K562 (cell line): ENCODE measurements at regions not wholly inside any gene's neighbourhood (a gene's known extent, or its start where the extent isn't known, plus 50 kb on each side); places are given as distances from the start of the nearest gene placed in this dataset.

ENCODE experiments used
- ATAC-seq: fragments of 200-7000 bp; cut with Tn5 transposase; 3 replicates; pipeline ENCODE4 v1.9.1; 2020; ENCODE audit warnings: moderate library complexity
- BruUV-seq: library from RNA; stranded (reverse); fragments of 400-500 nt; replicated peaks from 2 replicates; lab custom pipeline; 2021; lab: Mats Ljungman, UMichigan
- CTCF ChIA-PET: fragments of 300-600 bp; formaldehyde crosslinking; extraction: SDS; loops from one replicate; lab custom pipeline; 2021; ENCODE audit warnings: low intra/inter-chr PET ratio; lab: Yijun Ruan, JAX
- POLR2A ChIA-PET: fragments of 300-600, 350-650 bp; sonication (Branson Sonifier 250); formaldehyde crosslinking; extraction: SDS; loops from one replicate; lab custom pipeline; 2021; ENCODE audit warnings: antibody characterized with exemption, inconsistent platforms; lab: Yijun Ruan, JAX
- DNase-seq, 4 experiments: peaks; one replicate each; pipeline versions ENCODE4 v3.0.0 to v3.0.0-alpha.2; 2011 to 2018; ENCODE audit warnings: low spot score in 3 of 4, mixed read lengths in 3 of 4; ENCODE audit errors: extremely low read depth in 1 of 4
- FAIRE-seq: peaks from 2 replicates; lab custom pipeline; 2011; peaks lifted over from hg19 to GRCh38; lab: Jason Lieb, UNC
- H2AFZ ChIP-seq: 2 replicates; pipeline ENCODE4 v1.6.0; 2011; ENCODE audit warnings: low read depth, low read length, control low read depth, inconsistent platforms
- H3K27ac ChIP-seq: fragments of 200-600 bp; 3 replicates; pipeline ENCODE4 v1.8.0; 2011; ENCODE audit warnings: low read depth, mild to moderate bottlenecking, control low read depth, inconsistent platforms, low read length, moderate library complexity, mixed read lengths; ENCODE audit errors: extremely low read depth
- H3K27me3 ChIP-seq, 2 experiments: fragments of 300-600 bp in 1 of 2; 2 replicates in 1 of 2; 3 replicates in 1 of 2; pipeline versions ENCODE4 v1.6.0 to v1.8.0; 2011; ENCODE audit warnings: inconsistent platforms in 2 of 2, low read length in 2 of 2, mild to moderate bottlenecking in 1 of 2, mixed read lengths in 1 of 2, moderate library complexity in 1 of 2; ENCODE audit not compliant: control insufficient read depth in 2 of 2, insufficient read depth in 2 of 2
- H3K36me3 ChIP-seq: fragments of 300-600 bp; 3 replicates; pipeline ENCODE4 v1.8.0; 2011; ENCODE audit warnings: mild to moderate bottlenecking, low read length, inconsistent platforms; ENCODE audit not compliant: control insufficient read depth, insufficient read depth
- H3K4me1 ChIP-seq, 2 experiments: fragments of 200-600 bp in 1 of 2; replicated peaks in 1 of 2; 2 replicates in 1 of 2; 3 replicates in 1 of 2; pipeline versions ENCODE4 v1.5.1 to v1.8.0; 2011; ENCODE audit warnings: inconsistent platforms in 2 of 2, low read length in 2 of 2, mild to moderate bottlenecking in 1 of 2, mixed read lengths in 1 of 2, moderate library complexity in 1 of 2; ENCODE audit not compliant: control insufficient read depth in 2 of 2, insufficient read depth in 2 of 2
- H3K4me2 ChIP-seq: 2 replicates; pipeline ENCODE4 v1.6.1; 2011; ENCODE audit warnings: low read length, control low read depth, inconsistent platforms, mixed read lengths; ENCODE audit not compliant: insufficient read depth
- H3K4me3 ChIP-seq: fragments of 200-600 bp; sonication (generic), shearing (Covaris generic); 2 replicates; pipeline ENCODE4 v1.5.1; 2016; ENCODE audit warnings: control low read depth, inconsistent platforms
- H3K79me2 ChIP-seq: fragments of 200-600 bp; 3 replicates; pipeline ENCODE4 v1.8.0; 2011; ENCODE audit warnings: low read length, inconsistent platforms; ENCODE audit not compliant: control insufficient read depth, insufficient read depth
- H3K9ac ChIP-seq, 2 experiments: 2 replicates each; pipeline versions ENCODE4 v1.6.0 to v1.6.1; 2011; ENCODE audit warnings: low read depth in 2 of 2, low read length in 2 of 2, control low read depth in 1 of 2, inconsistent platforms in 1 of 2, mild to moderate bottlenecking in 1 of 2, mixed read lengths in 1 of 2; ENCODE audit not compliant: insufficient read depth in 1 of 2
- H3K9me1 ChIP-seq: one replicate; pipeline ENCODE4 v1.6.0; 2011; ENCODE audit warnings: inconsistent platforms, mild to moderate bottlenecking, low read length, moderate library complexity; ENCODE audit not compliant: control insufficient read depth, insufficient read depth
- H3K9me3 ChIP-seq: replicated peaks from 2 replicates; pipeline ENCODE4 v1.5.1; 2011; ENCODE audit warnings: low read depth, low read length, inconsistent platforms; ENCODE audit not compliant: control insufficient read depth, insufficient read depth
- H4K20me1 ChIP-seq: replicated peaks from 2 replicates; pipeline ENCODE4 v1.6.1; 2011; ENCODE audit warnings: low read length, inconsistent platforms, mixed read lengths; ENCODE audit not compliant: control insufficient read depth, insufficient read depth
- BCOR ChIP-seq: fragments of 450-650 bp; IDR thresholded peaks from 2 replicates; pipeline ENCODE4 v1.6.1; 2016
- CBFA2T2 ChIP-seq: fragments of 450-650 bp; conservative IDR thresholded peaks from 2 replicates; pipeline ENCODE4 v1.6.1; 2017; ENCODE audit warnings: mild to moderate bottlenecking
- GABPB1 ChIP-seq: sonication (generic); formaldehyde crosslinking; IDR thresholded peaks from 2 replicates; pipeline ENCODE4 v1.8.0; 2022; ENCODE audit warnings: mild to moderate bottlenecking, missing genetic modification reagents
- HLTF ChIP-seq: fragments of 450-650 bp; IDR thresholded peaks from 2 replicates; pipeline ENCODE4 v1.6.1; 2016
- MAZ ChIP-seq, 2 experiments: fragments of 450-650 bp in 1 of 2; sonication (generic) in 1 of 2; formaldehyde crosslinking; IDR thresholded peaks in 1 of 2; conservative IDR thresholded peaks in 1 of 2; 2 replicates each; pipeline versions ENCODE4 v1.4.0 to v1.5.0; 2020; ENCODE audit warnings: mild to moderate bottlenecking in 1 of 2, missing genetic modification reagents in 1 of 2
- PHTF2 ChIP-seq: fragments of 250-450 bp; sonication (Bioruptor Pico); IDR thresholded peaks from 2 replicates; pipeline ENCODE4 v1.5.0; 2021; ENCODE audit warnings: mild to moderate bottlenecking
- SMAD4 ChIP-seq: fragments of 250-450 bp; sonication (Bioruptor Pico); conservative IDR thresholded peaks from 2 replicates; pipeline ENCODE4 v1.8.0; 2021; ENCODE audit warnings: inconsistent platforms, mild to moderate bottlenecking, moderate library complexity
- SMC3 ChIP-seq: conservative IDR thresholded peaks from 2 replicates; pipeline ENCODE4 v1.6.1; 2011; ENCODE audit warnings: low read depth, low read length, improper control_type of control experiment; ENCODE audit not compliant: insufficient read depth
- SRSF7 ChIP-seq: fragments of 200-400 bp; formaldehyde crosslinking; optimal IDR thresholded peaks from 2 replicates; pipeline ENCODE3; 2017; ENCODE audit warnings: mild to moderate bottlenecking, low read depth, low read length
- ZBTB7A ChIP-seq: IDR thresholded peaks from 2 replicates; pipeline ENCODE4 v1.6.1; 2011; ENCODE audit warnings: low read depth, mild to moderate bottlenecking, low read length, moderate library complexity, borderline replicate concordance; ENCODE audit not compliant: control insufficient read depth
- ZFP1 ChIP-seq: fragments of 450-650 bp; formaldehyde crosslinking; IDR thresholded peaks from 2 replicates; pipeline ENCODE4 v1.4.0; 2020; ENCODE audit warnings: mild to moderate bottlenecking, mixed read lengths
- ZNF146 ChIP-seq: IDR thresholded peaks from one replicate; pipeline ENCODE4 v1.6.1; 2018; ENCODE audit warnings: missing compliant biosample characterization; ENCODE audit not compliant: unreplicated experiment
- WGBS: fragments of 100-300 bp; shearing (Covaris generic); methylation state at CpG from one replicate; pipeline ENCODE4 v1.1.6; 2016; ENCODE audit warnings: low coverage, mixed read lengths; ENCODE audit not compliant: insufficient coverage; ENCODE audit errors: missing lambda C conversion rate; 5-methylcytosine and 5-hydroxymethylcytosine counted together
- in situ Hi-C: fragments of 300-500 bp; cut with MboI; formaldehyde crosslinking; loops from 4 replicates; pipeline ENCODE4 v1.15.0; 2018; ENCODE audit warnings: inconsistent platforms, mixed read lengths
- intact Hi-C: fragments of 100-400 bp; cut with micrococcal nuclease; formaldehyde crosslinking; loops from 2 replicates; pipeline ENCODE4 v1.14.2; 2022

DNA sequence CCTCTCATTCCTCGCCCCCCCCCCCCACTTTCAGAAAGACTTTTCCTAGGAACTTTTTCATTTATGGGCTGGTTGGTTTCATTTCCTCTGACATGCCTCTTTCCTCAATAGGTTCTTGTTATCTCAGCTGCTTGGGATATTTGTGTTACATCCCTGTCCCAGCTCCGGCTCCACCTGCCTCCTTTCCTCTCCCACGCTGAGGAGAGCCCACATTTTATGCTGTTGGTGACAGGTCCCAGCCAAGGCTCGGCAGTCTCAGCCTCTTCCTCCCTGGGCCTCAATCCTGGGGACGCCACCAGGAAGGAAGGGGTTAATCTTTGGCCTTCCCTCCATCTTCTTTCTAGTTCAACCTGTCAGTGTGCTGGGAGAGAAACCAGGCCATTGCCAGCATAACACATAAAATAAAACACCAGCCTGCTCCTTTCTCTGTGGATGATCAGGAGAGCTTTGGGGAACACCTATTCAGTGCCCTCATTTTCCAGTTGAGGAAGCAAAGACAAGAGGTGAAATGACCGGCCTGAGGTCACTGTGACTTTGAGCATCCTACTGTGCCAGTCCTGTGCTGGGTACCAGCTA lies 216.9 kb upstream of the TNP1 start:
- no peaks in the 10 kb centered on the region for H3K79me2 ChIP-seq
- ChIA-PET CTCF (no interaction called here), POLR2A (interaction anchor here (0.6 to 1.6 kb wide), 3 partner anchors 9 to 158 kb away, joined by 3 to 5 read pairs (median 3); no protein-coding TSS in a partner anchor)
- no peak overlapping the region for H3K9ac ChIP-seq
- peaks cover 3% of the 10 kb centered on the region for H3K9me1 ChIP-seq
- FAIRE-seq (no peak), DNase-seq (no peak), ATAC-seq (no peak)
- BruUV-seq = no TSS peak
- no peak for TF ChIP-seq PHTF2 (CRISPR knock-in tag)
- TF ChIP-seq ZFP1 (CRISPR knock-in tag) = no peak
- TF ChIP-seq SMAD4 (CRISPR knock-in tag) = no peak
- TF ChIP-seq HLTF = no peak
- H3K4me3 ChIP-seq = no peak overlapping the region
- H3K4me1 ChIP-seq = peaks cover 14 to 39% of the 10 kb centered on the region in 2 experiments
- H2AFZ ChIP-seq = no peak overlapping the region
- WGBS = 55% methylated on average over 4 of the region's 6 CpGs
- H3K27ac ChIP-seq = no peak overlapping the region
- H4K20me1 ChIP-seq = no peaks in the 10 kb centered on the region
- H3K27me3 ChIP-seq = no peaks in the 10 kb centered on the region
- intact Hi-C loops = no loop called here
- no peaks in the 10 kb centered on the region for H3K36me3 ChIP-seq
- no peaks in the 10 kb centered on the region; the same call in 1 of the 2 replicates for H3K9me3 ChIP-seq
- no peak overlapping the region for H3K4me2 ChIP-seq
- in situ Hi-C loops = no loop called here

- H3K4me3 ChIP-seq = no peak overlapping the region
- POLR2A ChIA-PET = interaction anchor here (0.7 kb wide), 3 partner anchors 12 to 159 kb away, joined by 3 read pairs; no protein-coding TSS in a partner anchor
- H3K27me3 ChIP-seq = no peaks in the 10 kb centered on the region
- ATAC-seq = no peak
- H3K27ac ChIP-seq = no peak overlapping the region
- no peaks in the 10 kb centered on the region; the same call in 1 of the 2 replicates for H3K9me3 ChIP-seq
- intact Hi-C loops = no loop called here
- no peak overlapping the region for H3K9ac ChIP-seq
- peaks cover 14 to 39% of the 10 kb centered on the region in 2 experiments for H3K4me1 ChIP-seq
- H2AFZ ChIP-seq = no peak overlapping the region
- 64% methylated on average over 3 of the region's 3 CpGs for WGBS
- no peak overlapping the region for H3K4me2 ChIP-seq
- peaks cover 3% of the 10 kb centered on the region for H3K9me1 ChIP-seq
- H3K36me3 ChIP-seq = no peaks in the 10 kb centered on the region
- FAIRE-seq = no peak
- CTCF ChIA-PET = no interaction called here
- no TSS peak for BruUV-seq
- DNase-seq = no peak
- TF ChIP-seq ZBTB7A (no peak), SRSF7 (no peak), ZNF146 (CRISPR knock-in tag) (no peak), BCOR (no peak), GABPB1 (CRISPR knock-in tag) (no peak), MAZ (CRISPR knock-in tag; conservative IDR thresholded peaks at IDR 0.05 in 1 of 2, IDR thresholded peaks at IDR 0.05 in 1 of 2) (no peak), CBFA2T2 (no peak), SMC3 (no peak)
- TF ChIP-seq, all 486 proteins: peak for 0
- Histone ChIP-seq H4K20me1 (no peaks in the 10 kb centered on the region), H3K79me2 (no peaks in the 10 kb centered on the region)
- in situ Hi-C loops = no loop called here
Measured at GRCh38 chr2:217076058-217076435, 216.2 kb upstream of the TNP1 start.
